ENCODE measurements at regions not wholly inside any gene's neighbourhood (a gene's known extent, or its start where the extent isn't known, plus 50 kb on each side); places are given as distances from the start of the nearest gene placed in this dataset.

DNA sequence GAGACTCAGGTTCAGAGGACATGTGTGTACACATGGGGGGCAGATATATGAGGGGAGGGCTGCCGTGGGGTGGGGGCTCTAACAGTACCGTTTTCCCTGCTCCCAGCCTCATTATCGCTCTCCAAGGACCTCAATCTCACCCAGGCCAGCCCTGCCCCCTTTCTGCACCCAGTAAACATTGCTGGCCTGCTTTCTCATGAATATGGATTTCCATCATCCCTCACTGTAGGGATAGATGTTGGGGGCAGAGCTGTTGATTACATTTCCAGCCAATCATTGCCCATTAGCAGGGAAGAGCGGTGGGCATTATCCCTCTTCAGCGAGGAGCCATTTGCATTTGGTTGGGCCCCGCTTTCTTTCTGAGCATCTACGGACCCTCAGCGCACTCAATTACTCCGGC lies 273.8 kb downstream of the RPS6KC1 start:
- TF ChIP-seq CTCF (conservative IDR thresholded peaks at IDR 0.05; ENCODE audit: low read depth, low read length) (no peak), EZH2 (IDR thresholded peaks at IDR 0.05; ENCODE audit: low read length, unreplicated experiment) (no peak)

Measured in PC-3 (cell line).